Tibial nerve (tissue), 3 donors: ENCODE measurements at regions not wholly inside any gene's neighbourhood (a gene's known extent, or its start where the extent isn't known, plus 50 kb on each side); places are given as distances from the start of the nearest gene placed in this dataset.

ENCODE experiments used
- CTCF ChIP-seq, 5 experiments: fragments of 200-600 bp in 3 of 5; fragments of 450-650 bp in 2 of 5; sonication (generic) in 3 of 5; IDR thresholded peaks; one replicate each; pipeline ENCODE4 v1.5.1; 2016 to 2019; ENCODE audit warnings: antibody characterized with exemption in 5 of 5, mild to moderate bottlenecking in 3 of 5, moderate library complexity in 2 of 5
- POLR2A ChIP-seq, 2 donors: fragments of 450-650 bp; IDR thresholded peaks; one replicate each; pipeline ENCODE4 v1.6.1; 2017; ENCODE audit warnings: antibody characterized with exemption in 2 of 2, mild to moderate bottlenecking in 2 of 2, moderate library complexity in 2 of 2

- TF ChIP-seq CTCF (IDR thresholded peaks at IDR 0.05) (no peak), POLR2A (IDR thresholded peaks at IDR 0.05) (no peak)
Measured at GRCh38 chr2:150586858-150587257, 99.4 kb upstream of the RND3 start.
